A673 (cell line): ENCODE measurements at regions not wholly inside any gene's neighbourhood (a gene's known extent, or its start where the extent isn't known, plus 50 kb on each side); places are given as distances from the start of the nearest gene placed in this dataset.

Experiments
- BruUV-seq: library from RNA; stranded (reverse); fragments of 400-500 nt; replicated peaks from 2 replicates; lab custom pipeline; 2021; lab: Mats Ljungman, UMichigan
- CTCF ChIA-PET: fragments of 300-600 bp; sonication (Branson Sonifier 250); formaldehyde crosslinking; loops from one replicate; lab custom pipeline; 2022; ENCODE audit warnings: antibody characterized with exemption; lab: Charles Lee
- POLR2A ChIA-PET: fragments of 300-600 bp; sonication (Branson Sonifier 250); formaldehyde crosslinking; loops from one replicate; lab custom pipeline; 2022; ENCODE audit warnings: antibody characterized with exemption; ENCODE audit not compliant: low non-redundant PET; lab: Charles Lee
- DNase-seq: peaks from one replicate; pipeline ENCODE4 v3.0.0-alpha.2; 2015; ENCODE audit warnings: low spot score
- H3K27ac ChIP-seq: fragments of 200-600 bp; sonication (generic); 2 replicates; pipeline ENCODE4 v1.5.1; 2016; ENCODE audit warnings: mixed run types, low read depth, mild to moderate bottlenecking, mixed read lengths, antibody characterized with exemption, low read length; ENCODE audit not compliant: poor library complexity, severe bottlenecking
- H3K27me3 ChIP-seq: fragments of 200-600 bp; sonication (generic); replicated peaks from 2 replicates; pipeline ENCODE4 v1.6.1; 2017; ENCODE audit warnings: mixed run types, low read depth, mild to moderate bottlenecking, mixed read lengths, antibody characterized with exemption, low read length; ENCODE audit not compliant: insufficient read depth, poor library complexity
- H3K36me3 ChIP-seq: fragments of 200-600 bp; sonication (generic); 2 replicates; pipeline ENCODE4 v1.6.1; 2016; ENCODE audit warnings: mixed run types, mild to moderate bottlenecking, mixed read lengths, antibody characterized with exemption, low read length; ENCODE audit not compliant: insufficient read depth, poor library complexity, severe bottlenecking
- H3K4me1 ChIP-seq: fragments of 200-600 bp; sonication (generic); 2 replicates; pipeline ENCODE4 v1.6.1; 2017; ENCODE audit warnings: mixed run types, mild to moderate bottlenecking, mixed read lengths, antibody characterized with exemption, low read length; ENCODE audit not compliant: insufficient read depth, poor library complexity, severe bottlenecking
- H3K4me3 ChIP-seq: fragments of 200-600 bp; sonication (generic); 2 replicates; pipeline ENCODE4 v1.5.1; 2016; ENCODE audit warnings: low read depth, mixed run types, mild to moderate bottlenecking, mixed read lengths, low read length; ENCODE audit not compliant: poor library complexity, severe bottlenecking
- H3K9me3 ChIP-seq: fragments of 200-600 bp; sonication (generic); 2 replicates; pipeline ENCODE4 v1.6.1; 2016; ENCODE audit warnings: mixed run types, low read depth, mild to moderate bottlenecking, mixed read lengths, antibody characterized with exemption, low read length; ENCODE audit not compliant: poor library complexity, severe bottlenecking
- EZH2 ChIP-seq: fragments of 200-600 bp; sonication (generic); IDR thresholded peaks from 2 replicates; pipeline ENCODE4 v1.6.1; 2017; ENCODE audit warnings: borderline replicate concordance, low read depth, mild to moderate bottlenecking, mixed read lengths, antibody characterized with exemption, low read length; ENCODE audit not compliant: poor library complexity, severe bottlenecking
- intact Hi-C: fragments of 100-400 bp; cut with micrococcal nuclease; formaldehyde crosslinking; loops from one replicate; pipeline ENCODE4 v1.10.0; 2022; ENCODE audit not compliant: unreplicated experiment
- TF ChIP-seq, protein P1 (sequence below): fragments of 300-800, 200-600 bp; sonication (generic); conservative IDR thresholded peaks from 2 replicates; pipeline ENCODE4 v1.5.1; 2017; ENCODE audit warnings: low read depth, mild to moderate bottlenecking, antibody characterized with exemption, low read length, moderate library complexity, mixed read lengths

DNA sequence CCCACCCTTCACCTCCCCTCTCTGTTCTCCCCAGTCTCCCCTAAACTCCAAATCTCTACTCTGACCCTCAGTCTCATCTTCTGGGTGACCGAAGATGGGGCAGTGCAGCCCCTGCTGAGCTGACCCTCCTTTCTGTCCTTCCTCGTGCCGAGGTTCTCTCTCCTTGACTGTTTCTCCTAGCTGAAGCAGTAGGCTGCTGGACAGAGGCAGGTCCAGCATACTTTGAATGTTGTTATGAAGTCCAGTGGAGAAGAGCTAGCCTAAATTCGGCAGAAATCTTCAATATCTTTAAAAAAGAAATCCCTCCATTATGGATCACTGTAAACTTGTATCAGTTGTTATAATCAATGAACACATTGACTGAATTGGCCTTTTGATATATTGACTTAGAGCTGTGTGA, 63.2 kb downstream of the RRM2 start:
- H3K4me1 ChIP-seq: no peaks in the 10 kb centered on the region
- no peak for TF ChIP-seq EZH2
- TF ChIP-seq, protein P1, sequence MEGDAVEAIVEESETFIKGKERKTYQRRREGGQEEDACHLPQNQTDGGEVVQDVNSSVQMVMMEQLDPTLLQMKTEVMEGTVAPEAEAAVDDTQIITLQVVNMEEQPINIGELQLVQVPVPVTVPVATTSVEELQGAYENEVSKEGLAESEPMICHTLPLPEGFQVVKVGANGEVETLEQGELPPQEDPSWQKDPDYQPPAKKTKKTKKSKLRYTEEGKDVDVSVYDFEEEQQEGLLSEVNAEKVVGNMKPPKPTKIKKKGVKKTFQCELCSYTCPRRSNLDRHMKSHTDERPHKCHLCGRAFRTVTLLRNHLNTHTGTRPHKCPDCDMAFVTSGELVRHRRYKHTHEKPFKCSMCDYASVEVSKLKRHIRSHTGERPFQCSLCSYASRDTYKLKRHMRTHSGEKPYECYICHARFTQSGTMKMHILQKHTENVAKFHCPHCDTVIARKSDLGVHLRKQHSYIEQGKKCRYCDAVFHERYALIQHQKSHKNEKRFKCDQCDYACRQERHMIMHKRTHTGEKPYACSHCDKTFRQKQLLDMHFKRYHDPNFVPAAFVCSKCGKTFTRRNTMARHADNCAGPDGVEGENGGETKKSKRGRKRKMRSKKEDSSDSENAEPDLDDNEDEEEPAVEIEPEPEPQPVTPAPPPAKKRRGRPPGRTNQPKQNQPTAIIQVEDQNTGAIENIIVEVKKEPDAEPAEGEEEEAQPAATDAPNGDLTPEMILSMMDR: no peak
- no peaks in the 10 kb centered on the region for H3K27me3 ChIP-seq
- no peak for DNase-seq
- BruUV-seq: no TSS peak
- ChIA-PET POLR2A (no interaction called here), CTCF (no interaction called here)
- H3K4me3 ChIP-seq: no peak overlapping the region
- H3K36me3 ChIP-seq: no peaks in the 10 kb centered on the region
- intact Hi-C loops: no loop called here
- H3K27ac ChIP-seq: no peak overlapping the region
- H3K9me3 ChIP-seq: no peaks in the 10 kb centered on the region

DNA sequence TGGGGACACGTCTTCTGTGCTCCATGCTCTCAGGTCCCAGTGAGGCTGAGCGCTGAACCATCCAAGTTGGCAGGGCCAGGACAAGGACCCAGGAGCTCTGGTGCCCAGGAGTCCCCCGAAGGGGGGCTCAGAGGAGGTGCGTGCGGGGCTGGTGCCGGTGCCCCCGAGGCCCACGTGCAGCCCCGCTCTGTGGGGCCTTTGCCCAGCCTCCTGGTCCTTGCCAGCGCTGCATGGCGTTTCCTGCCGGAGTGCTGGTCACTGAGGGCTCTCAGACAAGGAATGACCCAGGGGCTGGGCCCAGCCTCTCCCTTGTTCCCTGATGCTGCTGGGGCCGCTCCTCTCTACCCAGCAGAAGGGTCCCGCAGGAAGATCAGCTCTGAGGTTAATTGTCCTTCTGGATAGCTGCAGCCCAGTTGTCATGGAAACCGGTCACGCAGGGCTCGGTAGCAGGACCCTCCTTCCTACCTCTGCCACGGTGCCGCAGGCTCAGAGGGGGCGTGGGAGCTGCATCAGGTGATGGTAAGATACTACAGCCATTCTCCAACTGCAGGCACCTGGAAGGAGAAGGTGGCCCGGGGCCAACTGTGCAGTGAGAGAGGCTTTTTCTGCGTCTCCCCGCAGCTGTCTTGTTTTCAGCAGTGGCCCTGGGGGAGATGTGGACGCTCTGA, 64.5 kb downstream of the RRM2 start:
- Histone ChIP-seq H3K4me3 (no peak overlapping the region), H3K27me3 (no peaks in the 10 kb centered on the region), H3K4me1 (no peaks in the 10 kb centered on the region), H3K9me3 (no peaks in the 10 kb centered on the region), H3K27ac (no peak overlapping the region), H3K36me3 (no peaks in the 10 kb centered on the region)
- POLR2A ChIA-PET: no interaction called here
- no peak for DNase-seq
- BruUV-seq: no TSS peak
- TF ChIP-seq, protein P1: no peak
- CTCF ChIA-PET: no interaction called here
- intact Hi-C loops: no loop called here

DNA sequence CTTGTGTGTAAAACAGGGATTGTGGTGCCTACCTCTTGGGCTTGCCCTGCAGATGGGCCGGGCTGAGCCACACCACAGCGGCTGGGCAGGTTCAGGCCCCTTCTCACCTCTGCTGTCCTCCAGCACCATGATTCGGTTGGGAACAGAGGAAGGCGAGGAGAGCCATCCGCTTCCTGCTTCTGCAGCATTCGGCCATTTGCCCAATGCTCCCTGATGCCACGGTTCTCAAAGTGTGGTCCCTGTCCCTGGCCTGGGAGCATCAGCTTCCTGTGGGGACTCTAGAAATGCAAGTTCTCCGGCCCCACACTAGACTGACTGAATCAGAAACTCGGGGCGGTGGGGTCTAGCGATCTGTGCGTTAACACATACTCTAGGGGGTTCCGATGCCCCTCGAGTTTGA, 65.1 kb downstream of the RRM2 start:
- no peaks in the 10 kb centered on the region for H3K36me3 ChIP-seq
- no peak overlapping the region for H3K27ac ChIP-seq
- POLR2A ChIA-PET: no interaction called here
- intact Hi-C loops: no loop called here
- H3K4me3 ChIP-seq: no peak overlapping the region
- H3K9me3 ChIP-seq: no peaks in the 10 kb centered on the region
- DNase-seq: no peak
- CTCF ChIA-PET: no interaction called here
- TF ChIP-seq, protein P1: no peak
- no peak for TF ChIP-seq EZH2
- BruUV-seq: no TSS peak
- no peaks in the 10 kb centered on the region for H3K27me3 ChIP-seq
- no peaks in the 10 kb centered on the region for H3K4me1 ChIP-seq
